H9 (cell line): ENCODE measurements at regions not wholly inside any gene's neighbourhood (a gene's known extent, or its start where the extent isn't known, plus 50 kb on each side); places are given as distances from the start of the nearest gene placed in this dataset.

ENCODE experiments used
- DNase-seq: peaks from one replicate; pipeline ENCODE4 v3.0.0-alpha.2; 2017
- H2AFZ ChIP-seq: one replicate; pipeline ENCODE4 v1.6.1; 2013; ENCODE audit warnings: mild to moderate bottlenecking, low read length, control low read depth, moderate library complexity
- H2AK5ac ChIP-seq: 2 replicates; pipeline ENCODE4 v1.6.1; 2013; ENCODE audit warnings: low read length, control low read depth, mixed read lengths; ENCODE audit not compliant: insufficient read length
- H2BK120ac ChIP-seq: one replicate; pipeline ENCODE4 v1.6.1; 2013; ENCODE audit warnings: low read depth, mild to moderate bottlenecking, low read length, control low read depth, inconsistent platforms; ENCODE audit not compliant: poor library complexity, severe bottlenecking
- H2BK12ac ChIP-seq: 2 replicates; pipeline ENCODE4 v1.6.1; 2013; ENCODE audit warnings: low read length, control low read depth, mixed read lengths, low read depth; ENCODE audit not compliant: insufficient read length
- H2BK15ac ChIP-seq: 2 replicates; pipeline ENCODE4 v1.6.1; 2013; ENCODE audit warnings: low read depth, low read length, control low read depth
- H2BK20ac ChIP-seq: one replicate; pipeline ENCODE4 v1.6.1; 2013; ENCODE audit warnings: low read depth, mild to moderate bottlenecking, low read length, control low read depth, inconsistent platforms; ENCODE audit not compliant: poor library complexity, severe bottlenecking
- H2BK5ac ChIP-seq: 2 replicates; pipeline ENCODE4 v1.6.1; 2013; ENCODE audit warnings: low read length, control low read depth, mixed read lengths; ENCODE audit not compliant: insufficient read length
- H3K14ac ChIP-seq: 2 replicates; pipeline ENCODE4 v1.6.1; 2013; ENCODE audit warnings: low read length, control low read depth; ENCODE audit not compliant: insufficient read depth
- H3K18ac ChIP-seq: 2 replicates; pipeline ENCODE4 v1.6.1; 2013; ENCODE audit warnings: low read depth, mild to moderate bottlenecking, mixed read lengths, low read length, control low read depth; ENCODE audit not compliant: insufficient read length
- H3K23ac ChIP-seq: 2 replicates; pipeline ENCODE4 v1.6.1; 2013; ENCODE audit warnings: low read length, control low read depth, mixed read lengths, low read depth; ENCODE audit not compliant: insufficient read length
- H3K23me2 ChIP-seq: 2 replicates; pipeline ENCODE4 v1.6.1; 2013; ENCODE audit warnings: low read depth, mild to moderate bottlenecking, mixed read lengths, low read length, control low read depth; ENCODE audit not compliant: insufficient read length, poor library complexity, severe bottlenecking
- H3K27ac ChIP-seq: 2 replicates; pipeline ENCODE4 v1.5.1; 2013; ENCODE audit warnings: low read length, control low read depth, mixed read lengths, low read depth; ENCODE audit not compliant: insufficient read length
- H3K27me3 ChIP-seq: 2 replicates; pipeline ENCODE4 v1.6.1; 2013; ENCODE audit warnings: low read length, control low read depth, inconsistent platforms; ENCODE audit not compliant: insufficient read depth
- H3K4ac ChIP-seq: 2 replicates; pipeline ENCODE4 v1.6.1; 2013; ENCODE audit warnings: low read depth, mild to moderate bottlenecking, control low read depth, inconsistent platforms, low read length, moderate library complexity
- H3K4me1 ChIP-seq: 2 replicates; pipeline ENCODE4 v1.6.1; 2013; ENCODE audit warnings: low read length, control low read depth, inconsistent platforms; ENCODE audit not compliant: insufficient read depth
- H3K4me2 ChIP-seq: 2 replicates; pipeline ENCODE4 v1.6.1; 2013; ENCODE audit warnings: low read length, control low read depth, mixed read lengths; ENCODE audit not compliant: insufficient read length, insufficient read depth
- H3K56ac ChIP-seq: 2 replicates; pipeline ENCODE4 v1.6.1; 2013; ENCODE audit warnings: low read depth, mild to moderate bottlenecking, mixed read lengths, low read length, control low read depth; ENCODE audit not compliant: insufficient read length
- H3K79me1 ChIP-seq: 2 replicates; pipeline ENCODE4 v1.6.1; 2013; ENCODE audit warnings: low read depth, mild to moderate bottlenecking, moderate library complexity, low read length, control low read depth, inconsistent platforms; ENCODE audit not compliant: insufficient read depth, poor library complexity, severe bottlenecking
- H3K79me2 ChIP-seq: 2 replicates; pipeline ENCODE4 v1.6.1; 2013; ENCODE audit warnings: low read length, control low read depth, inconsistent platforms; ENCODE audit not compliant: insufficient read depth
- H3K9ac ChIP-seq: 2 replicates; pipeline ENCODE4 v1.6.1; 2013; ENCODE audit warnings: low read length, control low read depth, mixed read lengths; ENCODE audit not compliant: insufficient read length; ENCODE audit errors: extremely low read depth
- H3K9me3 ChIP-seq: one replicate; pipeline ENCODE4 v1.6.1; 2013; ENCODE audit warnings: low read depth, low read length, inconsistent platforms; ENCODE audit not compliant: control insufficient read depth
- H3T11ph ChIP-seq: one replicate; pipeline ENCODE4 v1.6.1; 2013; ENCODE audit warnings: mild to moderate bottlenecking, low read length, control low read depth, inconsistent platforms
- H4K20me1 ChIP-seq: one replicate; pipeline ENCODE4 v1.6.1; 2013; ENCODE audit not compliant: control insufficient read depth, insufficient read length, insufficient read depth
- H4K5ac ChIP-seq: 2 replicates; pipeline ENCODE4 v1.6.1; 2013; ENCODE audit warnings: low read depth, mild to moderate bottlenecking, mixed read lengths, low read length, control low read depth; ENCODE audit not compliant: insufficient read length
- H4K8ac ChIP-seq: replicated peaks from 2 replicates; pipeline ENCODE4 v1.6.1; 2013; ENCODE audit warnings: low read length, control low read depth, mixed read lengths, low read depth; ENCODE audit not compliant: insufficient read length
- H4K91ac ChIP-seq: 2 replicates; pipeline ENCODE4 v1.6.1; 2013; ENCODE audit warnings: low read depth, mild to moderate bottlenecking, moderate library complexity, mixed read lengths, low read length, control low read depth; ENCODE audit not compliant: insufficient read length
- H3K27ac Mint-ChIP-seq, 3 experiments: 2 replicates in 2 of 3; 3 replicates in 1 of 3; pipeline ENCODE4 v1.8.0; 2020 to 2021; ENCODE audit warnings: mixed read lengths in 3 of 3, mild to moderate bottlenecking in 1 of 3, moderate library complexity in 1 of 3
- H3K27me3 Mint-ChIP-seq: 2 replicates; pipeline ENCODE4 v1.8.0; 2021; ENCODE audit warnings: low read depth, mild to moderate bottlenecking, moderate library complexity, mixed read lengths
- H3K36me3 Mint-ChIP-seq, 3 experiments: 2 replicates in 2 of 3; 3 replicates in 1 of 3; pipeline ENCODE4 v1.8.0; 2020 to 2021; ENCODE audit warnings: low read depth in 3 of 3, mixed read lengths in 3 of 3; ENCODE audit not compliant: insufficient read depth in 1 of 3
- H3K4me1 Mint-ChIP-seq, 2 experiments: 2 replicates each; pipeline ENCODE4 v1.8.0; 2020; ENCODE audit warnings: mixed read lengths in 2 of 2
- H3K4me3 Mint-ChIP-seq, 2 experiments: 2 replicates in 1 of 2; 3 replicates in 1 of 2; pipeline ENCODE4 v1.8.0; 2020 to 2021; ENCODE audit warnings: mild to moderate bottlenecking in 2 of 2, mixed read lengths in 2 of 2, moderate library complexity in 1 of 2
- H3K9me3 Mint-ChIP-seq, 2 experiments: 2 replicates in 1 of 2; 3 replicates in 1 of 2; pipeline ENCODE4 v1.8.0; 2020; ENCODE audit warnings: mild to moderate bottlenecking in 2 of 2, mixed read lengths in 2 of 2, moderate library complexity in 1 of 2
- WGBS: extraction: QIAGEN DNeasy Blood & Tissue Kit; methylation state at CpG from one replicate; pipeline ENCODE4 v1.1.7; 2013; ENCODE audit warnings: missing lambda C conversion rate, low lambda C conversion rate, mixed read lengths; ENCODE audit not compliant: insufficient read length; ENCODE audit errors: extremely low coverage; 5-methylcytosine and 5-hydroxymethylcytosine counted together
- TF ChIP-seq, protein P1 (sequence below): fragments of 200-600 bp; sonication (generic); conservative IDR thresholded peaks from 3 replicates; pipeline ENCODE4 v1.8.0; 2021; ENCODE audit warnings: antibody characterized with exemption, mild to moderate bottlenecking

DNA sequence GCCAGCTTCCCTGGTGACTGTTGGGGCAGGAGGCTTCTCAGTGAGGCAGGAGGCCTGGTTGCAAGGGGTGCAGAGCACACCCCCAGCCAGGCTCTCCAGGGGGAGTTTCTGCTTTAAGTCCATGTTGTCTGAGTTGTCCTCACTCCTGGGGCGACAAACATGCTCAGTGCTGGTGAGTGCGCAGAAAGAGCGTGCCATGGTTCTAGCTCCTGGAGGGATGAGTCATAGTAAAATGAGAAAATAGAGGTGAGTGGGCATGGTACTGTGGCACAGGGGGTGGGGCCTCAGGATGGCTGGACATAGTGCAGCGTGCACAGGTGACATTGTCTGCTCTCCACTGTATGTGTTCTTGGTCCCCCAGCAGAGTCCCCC, 457.2 kb upstream of the HS6ST1 start:
- Histone ChIP-seq H3K14ac (no peak overlapping the region), H2BK120ac (no peak overlapping the region), H4K20me1 (no peaks in the 10 kb centered on the region), H3K4ac (no peak overlapping the region), H2AFZ (no peak overlapping the region), H3K27me3 (no peaks in the 10 kb centered on the region), H3K9me3 (no peaks in the 10 kb centered on the region), H4K5ac (no peak overlapping the region), H2BK5ac (no peak overlapping the region), H2BK15ac (no peak overlapping the region), H4K91ac (no peak overlapping the region), H3K4me2 (no peak overlapping the region), H2BK12ac (no peak overlapping the region), H3T11ph (no peak overlapping the region), H3K4me1 (0 out of 2 replicates have a peak, but pooled peaks cover 1% of the 10 kb centered on the region), H3K27ac (no peak overlapping the region), H3K23ac (no peak overlapping the region), H3K18ac (no peak overlapping the region), H4K8ac (no peak overlapping the region), H3K56ac (no peak overlapping the region), H3K9ac (no peak overlapping the region), H3K79me1 (no peaks in the 10 kb centered on the region), H2BK20ac (no peak overlapping the region), H2AK5ac (no peak overlapping the region), H3K79me2 (no peaks in the 10 kb centered on the region), H3K23me2 (no peaks in the 10 kb centered on the region)
- no CpG with 5 or more reads among the region's 4 CpGs for WGBS
- H3K9me3 Mint-ChIP-seq, result no peaks in the 10 kb centered on the region
- H3K4me3 Mint-ChIP-seq, result no peak overlapping the region; a peak in 1 of 5 replicates
- TF ChIP-seq, protein P1, sequence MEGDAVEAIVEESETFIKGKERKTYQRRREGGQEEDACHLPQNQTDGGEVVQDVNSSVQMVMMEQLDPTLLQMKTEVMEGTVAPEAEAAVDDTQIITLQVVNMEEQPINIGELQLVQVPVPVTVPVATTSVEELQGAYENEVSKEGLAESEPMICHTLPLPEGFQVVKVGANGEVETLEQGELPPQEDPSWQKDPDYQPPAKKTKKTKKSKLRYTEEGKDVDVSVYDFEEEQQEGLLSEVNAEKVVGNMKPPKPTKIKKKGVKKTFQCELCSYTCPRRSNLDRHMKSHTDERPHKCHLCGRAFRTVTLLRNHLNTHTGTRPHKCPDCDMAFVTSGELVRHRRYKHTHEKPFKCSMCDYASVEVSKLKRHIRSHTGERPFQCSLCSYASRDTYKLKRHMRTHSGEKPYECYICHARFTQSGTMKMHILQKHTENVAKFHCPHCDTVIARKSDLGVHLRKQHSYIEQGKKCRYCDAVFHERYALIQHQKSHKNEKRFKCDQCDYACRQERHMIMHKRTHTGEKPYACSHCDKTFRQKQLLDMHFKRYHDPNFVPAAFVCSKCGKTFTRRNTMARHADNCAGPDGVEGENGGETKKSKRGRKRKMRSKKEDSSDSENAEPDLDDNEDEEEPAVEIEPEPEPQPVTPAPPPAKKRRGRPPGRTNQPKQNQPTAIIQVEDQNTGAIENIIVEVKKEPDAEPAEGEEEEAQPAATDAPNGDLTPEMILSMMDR, result no peak
- no peaks in the 10 kb centered on the region for H3K27me3 Mint-ChIP-seq
- no peaks in the 10 kb centered on the region for H3K36me3 Mint-ChIP-seq
- DNase-seq, result no peak
- H3K27ac Mint-ChIP-seq, result no peak overlapping the region
- peaks cover 10 to 11% of the 10 kb centered on the region in 2 experiments for H3K4me1 Mint-ChIP-seq
